Kasumi-1 (cell line): ENCODE measurements at regions not wholly inside any gene's neighbourhood (a gene's known extent, or its start where the extent isn't known, plus 50 kb on each side); places are given as distances from the start of the nearest gene placed in this dataset.

ENCODE experiments used
- DNase-seq, 2 experiments: peaks; one replicate each; lab custom pipeline; 2025; lab: John Stamatoyannopoulos, UW

- no peak for DNase-seq
These were observed 122.7 kb downstream of the ZNF518B start for GRCh38 chr4:10334506-10335028.

- no peak for DNase-seq
These were observed 123.3 kb downstream of the ZNF518B start for GRCh38 chr4:10333942-10334341.

GRCh38 chr4:10326075-10326474, 131.2 kb downstream of the ZNF518B start:
- no peak for DNase-seq

GRCh38 chr4:10321931-10322330, 135.3 kb downstream of the ZNF518B start:
- no peak for DNase-seq

GRCh38 chr4:10320130-10320529, 137.1 kb downstream of the ZNF518B start:
- DNase-seq, result no peak

GRCh38 chr4:10317345-10317744, 139.9 kb downstream of the ZNF518B start:
- no peak for DNase-seq

GRCh38 chr4:10316851-10317250, 140.4 kb downstream of the ZNF518B start:
- no peak for DNase-seq

GRCh38 chr4:10315638-10316037, 141.6 kb downstream of the ZNF518B start:
- no peak for DNase-seq

- no peak for DNase-seq
These were observed 144.7 kb downstream of the ZNF518B start for GRCh38 chr4:10312568-10312967.

GRCh38 chr4:10311939-10312338, 145.3 kb downstream of the ZNF518B start:
- DNase-seq, result no peak

- no peak for DNase-seq
These were observed 151.4 kb downstream of the ZNF518B start for GRCh38 chr4:10305816-10306215.

GRCh38 chr4:10303291-10303690, 153.9 kb downstream of the ZNF518B start:
- DNase-seq, result no peak

GRCh38 chr4:10302096-10302495, 155.1 kb downstream of the ZNF518B start:
- no peak for DNase-seq

GRCh38 chr4:10299601-10300000, 157.6 kb downstream of the ZNF518B start:
- DNase-seq, result no peak

GRCh38 chr4:10298681-10299080, 158.5 kb downstream of the ZNF518B start:
- no peak for DNase-seq

GRCh38 chr4:10296730-10297129, 160.5 kb downstream of the ZNF518B start:
- DNase-seq, result no peak

GRCh38 chr4:10295301-10295700, 161.9 kb downstream of the ZNF518B start:
- DNase-seq, result no peak

- DNase-seq, result no peak
These were observed 167.7 kb downstream of the ZNF518B start for GRCh38 chr4:10289538-10289906.

- DNase-seq, result no peak
These were observed 168.2 kb downstream of the ZNF518B start for GRCh38 chr4:10288830-10289537.

- DNase-seq, result no peak
These were observed 168.4 kb upstream of the WDR1 start for GRCh38 chr4:10285028-10285427.

- DNase-seq, result no peak
These were observed 167.2 kb upstream of the WDR1 start for GRCh38 chr4:10283761-10284160.

GRCh38 chr4:10281996-10282395, 165.4 kb upstream of the WDR1 start:
- no peak for DNase-seq

GRCh38 chr4:10279261-10279660, 162.7 kb upstream of the WDR1 start:
- DNase-seq, result no peak

- DNase-seq, result no peak
These were observed 161.5 kb upstream of the WDR1 start for GRCh38 chr4:10278071-10278470.
